ENCODE measurements at regions not wholly inside any gene's neighbourhood (a gene's known extent, or its start where the extent isn't known, plus 50 kb on each side); places are given as distances from the start of the nearest gene placed in this dataset.

GRCh38 chr7:50872437-50872836 lies 89.7 kb upstream of the GRB10 start:
- no peaks in the 10 kb centered on the region for H3K36me3 Mint-ChIP-seq
- H3K27ac Mint-ChIP-seq: no peak overlapping the region
- ATAC-seq (replicated peaks): no peak
- no peak overlapping the region for H3K4me3 Mint-ChIP-seq
- H3K9me3 Mint-ChIP-seq: peaks cover 0 to 3% of the 10 kb centered on the region in 2 donors
- no peak for DNase-seq
- no peaks in the 10 kb centered on the region for H3K4me1 Mint-ChIP-seq
- H3K27me3 Mint-ChIP-seq: peaks cover 15 to 19% of the 10 kb centered on the region in 2 donors

GRCh38 chr7:50869108-50869725 lies 86.5 kb upstream of the GRB10 start:
- Mint-ChIP-seq H3K4me1 (no peaks in the 10 kb centered on the region), H3K36me3 (no peaks in the 10 kb centered on the region), H3K27ac (no peak overlapping the region), H3K4me3 (no peak overlapping the region), H3K27me3 (peaks cover 6 to 12% of the 10 kb centered on the region in 2 donors), H3K9me3 (no peaks in the 10 kb centered on the region)
- no peak for ATAC-seq (replicated peaks)
- DNase-seq: no peak

GRCh38 chr7:50868426-50869100 lies 85.9 kb upstream of the GRB10 start:
- Mint-ChIP-seq H3K27ac (no peak overlapping the region), H3K4me1 (no peaks in the 10 kb centered on the region), H3K36me3 (no peaks in the 10 kb centered on the region), H3K4me3 (no peak overlapping the region), H3K27me3 (peaks cover 5 to 11% of the 10 kb centered on the region in 2 donors), H3K9me3 (no peaks in the 10 kb centered on the region)
- no peak for ATAC-seq (replicated peaks)
- DNase-seq: no peak

- Mint-ChIP-seq H3K4me1 (no peaks in the 10 kb centered on the region), H3K27ac (no peak overlapping the region), H3K4me3 (no peak overlapping the region), H3K36me3 (no peaks in the 10 kb centered on the region), H3K9me3 (no peaks in the 10 kb centered on the region), H3K27me3 (peaks cover 0 to 4% of the 10 kb centered on the region in 2 donors)
- ATAC-seq (replicated peaks) (no peak), DNase-seq (no peak)
These were observed 84.3 kb upstream of the GRB10 start for GRCh38 chr7:50867034-50867356.

GRCh38 chr7:50866343-50867033 lies 83.8 kb upstream of the GRB10 start:
- no peaks in the 10 kb centered on the region for H3K9me3 Mint-ChIP-seq
- ATAC-seq (replicated peaks): no peak
- H3K36me3 Mint-ChIP-seq: no peaks in the 10 kb centered on the region
- peaks cover 0 to 4% of the 10 kb centered on the region in 2 donors for H3K27me3 Mint-ChIP-seq
- DNase-seq: no peak
- no peak overlapping the region for H3K27ac Mint-ChIP-seq
- H3K4me1 Mint-ChIP-seq: no peaks in the 10 kb centered on the region
- no peak overlapping the region for H3K4me3 Mint-ChIP-seq

- no peak overlapping the region for H3K27ac Mint-ChIP-seq
- DNase-seq (no peak), ATAC-seq (replicated peaks) (no peak)
- no peak overlapping the region for H3K4me3 Mint-ChIP-seq
- no peaks in the 10 kb centered on the region for H3K36me3 Mint-ChIP-seq
- no peaks in the 10 kb centered on the region for H3K9me3 Mint-ChIP-seq
- no peaks in the 10 kb centered on the region for H3K4me1 Mint-ChIP-seq
- no peaks in the 10 kb centered on the region for H3K27me3 Mint-ChIP-seq
These were observed 82.8 kb upstream of the GRB10 start for GRCh38 chr7:50865450-50865849.

GRCh38 chr7:50864694-50865093 lies 82.0 kb upstream of the GRB10 start:
- ATAC-seq (replicated peaks): no peak
- no peaks in the 10 kb centered on the region for H3K27me3 Mint-ChIP-seq
- H3K4me3 Mint-ChIP-seq: no peak overlapping the region
- DNase-seq: no peak
- no peaks in the 10 kb centered on the region for H3K36me3 Mint-ChIP-seq
- no peaks in the 10 kb centered on the region for H3K9me3 Mint-ChIP-seq
- no peaks in the 10 kb centered on the region for H3K4me1 Mint-ChIP-seq
- H3K27ac Mint-ChIP-seq: no peak overlapping the region

GRCh38 chr7:50863053-50863452 lies 80.4 kb upstream of the GRB10 start:
- no peak overlapping the region for H3K4me3 Mint-ChIP-seq
- ATAC-seq (replicated peaks): no peak
- DNase-seq: no peak
- H3K36me3 Mint-ChIP-seq: no peaks in the 10 kb centered on the region
- H3K4me1 Mint-ChIP-seq: no peaks in the 10 kb centered on the region
- no peak overlapping the region for H3K27ac Mint-ChIP-seq
- H3K9me3 Mint-ChIP-seq: no peaks in the 10 kb centered on the region
- H3K27me3 Mint-ChIP-seq: no peaks in the 10 kb centered on the region

- no peak for ATAC-seq (replicated peaks)
These were observed 79.6 kb upstream of the GRB10 start for GRCh38 chr7:50862302-50862701.

GRCh38 chr7:50860598-50860997 lies 77.9 kb upstream of the GRB10 start:
- no peaks in the 10 kb centered on the region for H3K9me3 Mint-ChIP-seq
- DNase-seq: no peak
- no peak for ATAC-seq (replicated peaks)
- H3K27ac Mint-ChIP-seq: no peak overlapping the region
- H3K4me3 Mint-ChIP-seq: no peak overlapping the region
- no peaks in the 10 kb centered on the region for H3K36me3 Mint-ChIP-seq
- H3K27me3 Mint-ChIP-seq: no peaks in the 10 kb centered on the region
- H3K4me1 Mint-ChIP-seq: no peaks in the 10 kb centered on the region

More at GRCh38 chr7:50862302-50862701, 79.6 kb upstream of the GRB10 start:
- DNase-seq: no peak
- Mint-ChIP-seq H3K27ac (no peak overlapping the region), H3K36me3 (no peaks in the 10 kb centered on the region), H3K4me3 (no peak overlapping the region), H3K4me1 (no peaks in the 10 kb centered on the region), H3K27me3 (no peaks in the 10 kb centered on the region), H3K9me3 (no peaks in the 10 kb centered on the region)

- Mint-ChIP-seq H3K9me3 (no peaks in the 10 kb centered on the region), H3K36me3 (no peaks in the 10 kb centered on the region), H3K4me1 (no peaks in the 10 kb centered on the region), H3K27ac (no peak overlapping the region), H3K27me3 (no peaks in the 10 kb centered on the region), H3K4me3 (no peak overlapping the region)
- ATAC-seq (replicated peaks) (no peak), DNase-seq (no peak)
These were observed 77.5 kb upstream of the GRB10 start for GRCh38 chr7:50860174-50860573.

GRCh38 chr7:50858528-50859245 lies 76.0 kb upstream of the GRB10 start:
- H3K4me1 Mint-ChIP-seq: no peaks in the 10 kb centered on the region
- H3K27ac Mint-ChIP-seq: no peak overlapping the region
- DNase-seq (no peak), ATAC-seq (replicated peaks) (no peak)
- H3K27me3 Mint-ChIP-seq: no peaks in the 10 kb centered on the region
- H3K36me3 Mint-ChIP-seq: no peaks in the 10 kb centered on the region
- no peak overlapping the region for H3K4me3 Mint-ChIP-seq
- H3K9me3 Mint-ChIP-seq: no peaks in the 10 kb centered on the region

GRCh38 chr7:50857804-50858489 lies 75.3 kb upstream of the GRB10 start:
- H3K9me3 Mint-ChIP-seq: no peaks in the 10 kb centered on the region
- H3K27me3 Mint-ChIP-seq: no peaks in the 10 kb centered on the region
- ATAC-seq (replicated peaks): no peak
- DNase-seq: no peak
- H3K4me1 Mint-ChIP-seq: no peaks in the 10 kb centered on the region
- no peak overlapping the region for H3K27ac Mint-ChIP-seq
- no peaks in the 10 kb centered on the region for H3K36me3 Mint-ChIP-seq
- no peak overlapping the region for H3K4me3 Mint-ChIP-seq

- Mint-ChIP-seq H3K4me3 (no peak overlapping the region), H3K27ac (no peak overlapping the region), H3K36me3 (no peaks in the 10 kb centered on the region), H3K4me1 (no peaks in the 10 kb centered on the region), H3K9me3 (no peaks in the 10 kb centered on the region), H3K27me3 (no peaks in the 10 kb centered on the region)
- DNase-seq (no peak), ATAC-seq (replicated peaks) (no peak)
These were observed 74.1 kb upstream of the GRB10 start for GRCh38 chr7:50856806-50857205.

Data from stimulated activated naive B cell treated with anti-CD40 and anti-IgM and Interleukin-4, amounts not matched to agents 10 μg/mL and 1 μg/mL and 100 μg/mL, for 72 hours (primary cell).